Stimulated activated CD4-positive, alpha-beta T cell treated with anti-CD3 and anti-CD28 coated beads, Interleukin-15, amount 100 ng/mL, for 24 hours (primary cell): ENCODE measurements at regions not wholly inside any gene's neighbourhood (a gene's known extent, or its start where the extent isn't known, plus 50 kb on each side); places are given as distances from the start of the nearest gene placed in this dataset.
"Not testable (repeated sequence)": the region's sequence is repeated elsewhere in the genome, so short reads cannot be mapped to it uniquely, and the experiment has no call there.

ENCODE experiments used
- DNase-seq: peaks from one replicate; pipeline ENCODE4 v3.0.0-alpha.2; 2020

- DNase-seq: no peak
Measured at GRCh38 chr2:238521870-238522269, 95.1 kb downstream of the ASB1 start.

GRCh38 chr2:238523158-238524110 is 96.7 kb downstream of the ASB1 start:
- no peak for DNase-seq

DNA sequence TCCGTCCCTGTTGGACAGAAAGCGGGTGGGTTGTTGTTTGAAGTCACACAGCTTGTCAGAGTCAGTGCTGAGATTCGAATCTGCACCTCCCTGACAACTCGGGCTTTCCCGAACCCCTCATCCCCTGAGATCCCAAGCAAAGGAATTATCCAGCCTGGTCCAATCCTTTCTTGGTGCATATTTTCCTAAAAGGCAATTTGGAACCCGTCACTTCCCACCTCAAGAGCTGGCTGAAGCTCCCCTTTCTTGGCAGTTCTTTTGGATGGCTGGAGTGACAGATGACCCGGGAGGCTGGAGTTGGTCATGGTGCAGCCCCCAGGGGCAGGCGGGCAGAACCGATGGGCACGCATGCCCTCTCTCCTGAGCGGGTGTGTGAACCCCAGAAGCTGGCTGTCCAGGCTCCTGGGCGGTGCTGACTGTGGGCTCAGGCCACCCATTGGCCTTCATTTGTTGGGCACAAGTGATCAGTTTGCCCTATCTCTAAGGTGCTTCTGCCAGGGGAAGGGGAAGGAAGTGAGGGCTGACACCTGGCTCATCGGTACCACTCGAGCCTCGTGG is 97.8 kb downstream of the ASB1 start:
- no peak for DNase-seq

GRCh38 chr2:238525990-238526389 is 99.3 kb downstream of the ASB1 start:
- no peak for DNase-seq

DNA sequence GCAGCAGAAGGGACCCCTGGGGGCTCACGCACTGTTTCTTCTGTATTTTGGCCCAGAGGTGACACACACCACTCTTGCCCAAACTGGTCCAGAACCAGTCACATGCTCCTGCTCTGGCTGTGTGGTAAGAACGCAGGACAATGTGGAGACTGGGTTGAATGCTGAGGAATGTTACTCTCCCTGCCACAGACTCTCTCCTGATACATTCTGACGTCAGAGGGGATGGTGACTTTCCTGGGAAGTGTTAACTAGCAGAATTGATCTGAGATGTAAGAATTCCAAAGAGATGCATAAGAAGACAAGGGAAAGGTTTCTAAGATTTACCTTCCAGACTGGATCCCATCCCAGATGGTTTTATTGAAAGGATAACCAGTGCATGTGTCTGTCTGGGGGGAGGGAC is 100.8 kb downstream of the ASB1 start:
- no peak for DNase-seq

- no peak for DNase-seq
Measured at GRCh38 chr2:238528953-238529781, 102.4 kb downstream of the ASB1 start.

DNA sequence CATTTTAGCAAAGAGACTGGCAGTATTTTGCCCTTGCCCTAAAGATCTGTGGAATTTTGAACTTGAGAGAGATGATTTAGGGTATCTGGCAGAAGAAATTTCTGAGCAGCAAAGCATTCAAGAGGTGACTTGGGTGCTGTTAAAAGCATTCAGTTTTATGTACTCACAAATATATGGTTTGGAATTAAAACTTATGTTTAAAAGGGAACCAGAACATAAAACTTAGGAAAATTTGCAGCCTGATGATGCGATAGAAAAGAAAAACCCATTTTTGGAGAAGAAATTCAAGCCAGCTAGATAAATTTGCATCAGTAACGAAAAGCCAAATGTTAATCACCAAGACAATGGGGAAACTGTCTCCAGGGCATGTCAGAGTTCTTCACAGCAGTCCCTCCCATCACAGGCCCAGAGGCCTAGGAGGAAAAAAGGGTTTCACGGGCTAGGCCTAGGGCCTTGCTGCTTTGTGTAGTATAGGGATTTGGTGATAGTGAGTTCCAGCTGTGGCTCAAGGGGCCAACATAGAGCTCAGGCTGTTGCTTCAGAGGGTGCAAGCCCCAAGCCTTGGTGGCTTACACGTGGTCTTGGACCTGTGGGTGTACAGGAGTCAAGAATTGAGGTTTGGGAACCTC is 104.4 kb downstream of the ASB1 start:
- DNase-seq: not testable (repeated sequence)

- not testable (repeated sequence) for DNase-seq
Measured at GRCh38 chr2:238543732-238544131, 117.0 kb downstream of the ASB1 start.

GRCh38 chr2:238548902-238549462 is 122.3 kb downstream of the ASB1 start:
- no peak for DNase-seq

DNA sequence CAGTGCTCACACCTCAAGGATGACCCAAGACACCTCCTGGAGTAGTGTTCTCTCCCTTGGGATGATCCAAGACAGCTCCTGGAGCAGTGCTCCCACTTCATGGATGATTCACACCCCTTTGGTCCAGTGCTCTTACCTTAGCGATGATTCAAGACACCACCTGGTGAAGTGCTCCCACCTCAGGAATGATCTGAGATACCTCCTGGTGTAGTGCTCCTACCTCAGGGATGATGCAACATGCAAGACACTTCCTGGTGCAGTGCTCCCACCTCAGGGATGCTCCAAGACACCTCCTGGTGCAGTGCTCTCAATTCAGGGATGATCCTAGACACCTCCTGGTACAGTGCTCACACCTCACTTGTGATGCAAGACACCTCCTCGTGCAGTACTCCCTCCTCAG is 123.1 kb downstream of the ASB1 start:
- DNase-seq: no peak

DNA sequence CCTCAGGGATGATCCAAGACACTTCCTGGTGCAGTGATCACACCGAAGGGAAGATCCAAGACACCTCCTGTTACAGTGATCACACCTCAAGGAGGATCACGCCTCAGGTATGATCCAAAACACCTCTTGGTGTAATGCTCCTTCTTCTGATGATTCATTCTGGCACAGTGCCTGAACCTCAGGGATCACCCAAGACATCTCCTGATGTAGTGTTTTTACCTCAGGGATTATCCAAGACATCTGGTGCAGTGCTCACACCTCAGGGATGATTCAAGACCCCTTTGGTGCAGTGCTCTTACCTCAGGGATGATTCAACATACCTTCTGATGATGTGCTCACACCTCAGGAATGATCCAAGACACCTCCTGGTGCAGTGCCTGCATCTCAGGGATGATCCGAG is 124.4 kb downstream of the ASB1 start:
- DNase-seq: no peak

GRCh38 chr2:238552226-238552625 is 125.5 kb downstream of the ASB1 start:
- DNase-seq: no peak

GRCh38 chr2:238553159-238553558 is 126.4 kb downstream of the ASB1 start:
- DNase-seq: no peak

- no peak for DNase-seq
Measured at GRCh38 chr2:238554468-238555315, 128.0 kb downstream of the ASB1 start.

DNA sequence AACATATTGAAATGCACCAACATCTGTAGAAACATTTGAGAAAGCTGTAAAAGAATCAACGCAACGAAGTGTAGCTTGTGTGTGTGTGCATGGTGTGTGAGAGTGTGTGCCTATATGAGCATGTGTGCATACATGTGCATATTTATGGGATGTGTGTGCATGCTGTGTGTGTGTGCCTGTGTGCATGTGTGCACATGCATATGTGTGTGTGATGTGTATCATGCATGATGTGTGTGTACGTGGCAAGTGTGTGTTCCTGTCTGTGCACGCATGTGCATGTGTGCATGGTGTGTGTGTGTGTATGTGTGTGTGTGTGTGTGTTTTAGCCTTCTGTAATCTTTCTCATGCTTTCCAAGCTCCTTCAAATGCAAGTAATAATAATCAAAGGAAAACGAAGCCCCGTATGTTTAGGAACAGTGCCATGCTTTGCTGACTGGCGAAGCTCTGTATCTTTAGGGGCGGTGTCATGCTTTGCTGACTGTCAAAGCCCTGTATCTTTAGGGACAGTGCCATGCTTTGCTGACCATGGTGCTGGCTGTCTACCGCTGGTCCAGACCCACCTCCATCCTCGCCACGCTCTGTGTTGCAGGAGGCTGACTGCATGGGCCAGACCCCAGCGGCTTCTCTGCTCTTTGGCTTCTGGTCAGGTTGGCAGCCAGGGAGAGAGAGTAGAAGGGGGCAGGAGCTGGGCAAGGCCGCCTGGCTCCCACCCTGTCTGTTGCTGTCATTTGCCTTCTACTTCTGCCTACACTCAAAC is 129.2 kb downstream of the ASB1 start:
- no peak for DNase-seq

GRCh38 chr2:238557431-238557830 is 130.7 kb downstream of the ASB1 start:
- no peak for DNase-seq

- no peak for DNase-seq
Measured at GRCh38 chr2:238557936-238558335, 131.2 kb downstream of the ASB1 start.

DNA sequence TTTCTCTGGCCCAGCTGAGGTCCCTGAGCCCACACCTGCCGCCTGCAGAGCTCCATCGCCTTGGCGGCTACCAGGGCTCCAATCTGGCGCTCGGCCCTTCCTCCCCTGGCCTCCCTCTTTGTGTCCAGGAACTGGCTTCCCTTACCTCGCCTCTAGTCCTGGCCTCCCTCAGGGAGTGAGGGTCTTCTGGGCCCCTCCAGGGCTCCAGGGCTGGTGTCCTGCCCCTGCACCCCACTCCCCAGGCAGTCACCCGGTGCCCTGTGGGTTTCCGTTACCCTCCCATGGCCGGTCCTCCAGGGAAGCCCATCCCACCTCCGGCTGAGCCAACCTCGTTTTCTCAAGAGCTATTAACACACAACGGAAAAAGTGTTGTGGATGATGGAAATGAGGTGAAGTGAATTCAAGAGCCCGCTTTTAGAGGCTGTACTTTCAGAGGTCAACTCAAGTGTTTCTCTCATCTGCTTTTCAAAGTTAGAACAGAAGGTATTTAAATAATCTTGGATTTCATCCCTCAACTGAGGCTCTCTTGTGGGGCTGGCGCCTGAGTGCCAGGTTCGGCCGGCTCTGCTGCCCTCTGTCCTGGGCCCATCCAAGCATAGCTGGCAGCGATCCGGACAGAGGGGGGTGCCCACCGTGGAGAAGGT is 131.9 kb downstream of the ASB1 start:
- DNase-seq: no peak

- DNase-seq: no peak
Measured at GRCh38 chr2:238560234-238560633, 133.5 kb downstream of the ASB1 start.

GRCh38 chr2:238561230-238561629 is 134.5 kb downstream of the ASB1 start:
- no peak for DNase-seq
